A549 (cell line): ENCODE measurements at regions not wholly inside any gene's neighbourhood (a gene's known extent, or its start where the extent isn't known, plus 50 kb on each side); places are given as distances from the start of the nearest gene placed in this dataset.
"Not testable (repeated sequence)": the region's sequence is repeated elsewhere in the genome, so short reads cannot be mapped to it uniquely, and the experiment has no call there.

ENCODE experiments used
- ATAC-seq, 2 experiments: fragments of 200-7000 bp in 1 of 2; fragments of >200 bp in 1 of 2; cut with Nextera tagmentation in 1 of 2; cut with Tn5 transposase in 1 of 2; 3 replicates each; pipeline versions ENCODE4 v1.8.0 to v1.9.1; 2018 to 2020; ENCODE audit warnings: mild to moderate bottlenecking in 1 of 2, moderate library complexity in 1 of 2
- CTCF ChIA-PET: fragments of 300-600 bp; sonication (Branson Sonifier 250); formaldehyde crosslinking; extraction: SDS; loops from one replicate; lab custom pipeline; 2021; ENCODE audit warnings: antibody characterized with exemption, inconsistent platforms; lab: Yijun Ruan, JAX
- POLR2A ChIA-PET: fragments of 350-600 bp; formaldehyde crosslinking; extraction: SDS; loops from one replicate; lab custom pipeline; 2021; ENCODE audit warnings: antibody characterized with exemption, inconsistent platforms; lab: Yijun Ruan, JAX
- DNase-seq, 2 experiments: peaks; one replicate each; pipeline versions ENCODE4 v3.0.0 to v3.0.0-alpha.2; 2011 to 2016; ENCODE audit warnings: low read depth in 1 of 2, low spot score in 1 of 2
- FAIRE-seq: peaks from 2 replicates; lab custom pipeline; 2011; peaks lifted over from hg19 to GRCh38; lab: Jason Lieb, UNC
- H3K27ac ChIP-seq, 2 experiments: fragments of >200 bp; sonication (Bioruptor Twin); formaldehyde crosslinking; 3 replicates each; pipeline ENCODE4 v1.5.1; 2016 to 2017
- H3K4me1 ChIP-seq: fragments of >200 bp; sonication (Bioruptor Twin); formaldehyde crosslinking; 3 replicates; pipeline ENCODE4 v1.6.1; 2016
- H3K4me2 ChIP-seq: fragments of >200 bp; sonication (Bioruptor Twin); formaldehyde crosslinking; 3 replicates; pipeline ENCODE4 v1.6.1; 2016
- H3K4me3 ChIP-seq: fragments of >200 bp; sonication (Bioruptor Twin); formaldehyde crosslinking; 3 replicates; pipeline ENCODE4 v1.5.1; 2016
- H3K9me3 ChIP-seq: fragments of >200 bp; sonication (Bioruptor Twin); formaldehyde crosslinking; 3 replicates; pipeline ENCODE4 v1.6.1; 2016
- BHLHE40 ChIP-seq: IDR thresholded peaks from 2 replicates; pipeline ENCODE4 v1.6.1; 2012; ENCODE audit warnings: low read depth, low read length, inconsistent platforms
- CBX2 ChIP-seq: fragments of 200-600 bp; sonication (generic); IDR thresholded peaks from 2 replicates; pipeline ENCODE4 v1.6.1; 2016; ENCODE audit warnings: low read depth, mild to moderate bottlenecking, borderline replicate concordance
- CBX8 ChIP-seq: fragments of 200-600 bp; sonication (generic); IDR thresholded peaks from 2 replicates; pipeline ENCODE4 v1.6.1; 2016
- CHD2 ChIP-seq: fragments of 150-350 bp; IDR thresholded peaks from 2 replicates; pipeline ENCODE4 v1.6.1; 2014; ENCODE audit warnings: low read length; ENCODE audit not compliant: partially characterized antibody
- CTCF ChIP-seq: fragments of >200 bp; sonication (Bioruptor Twin); formaldehyde crosslinking; IDR thresholded peaks from 3 replicates; pipeline ENCODE4 v1.5.1; 2016
- FOXS1 ChIP-seq: fragments of 250-450 bp; sonication (Bioruptor Pico); IDR thresholded peaks from 2 replicates; pipeline ENCODE4 v1.5.0; 2020; ENCODE audit warnings: mild to moderate bottlenecking, moderate library complexity
- HDAC2 ChIP-seq: fragments of 200-600 bp; sonication (generic); IDR thresholded peaks from 2 replicates; pipeline ENCODE4 v1.6.1; 2016
- HES2 ChIP-seq: fragments of >200 bp; sonication (Bioruptor Twin); formaldehyde crosslinking; IDR thresholded peaks from 2 replicates; pipeline ENCODE4 v1.6.1; 2016
- HEYL ChIP-seq: fragments of 250-450 bp; sonication (Bioruptor Pico); IDR thresholded peaks from 2 replicates; pipeline ENCODE4 v1.8.0; 2021; ENCODE audit warnings: mild to moderate bottlenecking, moderate library complexity
- HOXA7 ChIP-seq: fragments of 250-450 bp; sonication (Bioruptor Pico); IDR thresholded peaks from 2 replicates; pipeline ENCODE4 v1.5.0; 2020; ENCODE audit warnings: mild to moderate bottlenecking, moderate library complexity
- HOXB5 ChIP-seq: fragments of 250-450 bp; sonication (Bioruptor Pico); IDR thresholded peaks from 2 replicates; pipeline ENCODE4 v1.5.0; 2020; ENCODE audit warnings: mild to moderate bottlenecking, moderate library complexity
- JUN ChIP-seq, 2 experiments: fragments of >200 bp; sonication (Bioruptor Twin); formaldehyde crosslinking; IDR thresholded peaks; 2 replicates in 1 of 2; 3 replicates in 1 of 2; pipeline ENCODE4 v1.6.1; 2016 to 2017
- JUNB ChIP-seq: fragments of >200 bp; sonication (Bioruptor Twin); formaldehyde crosslinking; IDR thresholded peaks from 2 replicates; pipeline ENCODE4 v1.6.1; 2016
- KDM5A ChIP-seq: fragments of 200-600 bp; sonication (generic); IDR thresholded peaks from 2 replicates; pipeline ENCODE4 v1.6.1; 2016; ENCODE audit warnings: antibody characterized with exemption, mild to moderate bottlenecking
- MAFK ChIP-seq: fragments of 450-650 bp; IDR thresholded peaks from 2 replicates; pipeline ENCODE4 v1.6.1; 2014; ENCODE audit not compliant: partially characterized antibody
- RARB ChIP-seq: fragments of 250-450 bp; sonication (Bioruptor Pico); IDR thresholded peaks from 2 replicates; pipeline ENCODE4 v1.8.0; 2021; ENCODE audit warnings: mild to moderate bottlenecking, moderate library complexity
- RFX5 ChIP-seq: fragments of 450-650 bp; IDR thresholded peaks from 2 replicates; pipeline ENCODE4 v1.7.1; 2014; ENCODE audit warnings: antibody characterized with exemption, mild to moderate bottlenecking, moderate library complexity
- RNF2 ChIP-seq: fragments of 200-600 bp; sonication (generic); IDR thresholded peaks from 2 replicates; pipeline ENCODE4 v1.6.1; 2016; ENCODE audit warnings: low read depth, mild to moderate bottlenecking, antibody characterized with exemption, moderate library complexity, borderline replicate concordance
- SMC3 ChIP-seq: fragments of >200 bp; sonication (Bioruptor Twin); formaldehyde crosslinking; IDR thresholded peaks from 3 replicates; pipeline ENCODE4 v1.6.1; 2018; ENCODE audit warnings: inconsistent platforms
- SREBF2 ChIP-seq: fragments of 450-650 bp; IDR thresholded peaks from 2 replicates; pipeline ENCODE4 v1.6.1; 2014; ENCODE audit warnings: mild to moderate bottlenecking, moderate library complexity
- TFCP2L1 ChIP-seq: fragments of 250-450 bp; sonication (Bioruptor Pico); IDR thresholded peaks from 2 replicates; pipeline ENCODE4 v1.5.0; 2021; ENCODE audit warnings: mild to moderate bottlenecking
- TP53 ChIP-seq: fragments of 250-450 bp; sonication (Bioruptor Pico); IDR thresholded peaks from 2 replicates; pipeline ENCODE4 v1.5.0; 2021; ENCODE audit warnings: mild to moderate bottlenecking, moderate library complexity
- ZNF302 ChIP-seq: fragments of 250-450 bp; sonication (Bioruptor Pico); IDR thresholded peaks from 2 replicates; pipeline ENCODE4 v1.9.0; 2021; ENCODE audit warnings: inconsistent platforms, mild to moderate bottlenecking, moderate library complexity
- ZSCAN20 ChIP-seq: fragments of 250-450 bp; sonication (Bioruptor Pico); IDR thresholded peaks from 2 replicates; pipeline ENCODE4 v1.8.0; 2022; ENCODE audit warnings: mild to moderate bottlenecking, moderate library complexity
- WGBS: methylation state at CpG from one replicate; pipeline ENCODE4 v1.1.6; 2017; ENCODE audit errors: missing lambda C conversion rate; 5-methylcytosine and 5-hydroxymethylcytosine counted together

GRCh38 chr1:213457186-213457585 lies 406.1 kb downstream of the RPS6KC1 start (continued):
- TF ChIP-seq HES2 = no peak
- no peak for TF ChIP-seq ZSCAN20 (CRISPR knock-in tag)
- no peak for TF ChIP-seq CBX2
- TF ChIP-seq RFX5 = no peak

- WGBS = 26% methylated on average over 2 of the region's 2 CpGs
- Histone ChIP-seq H3K9me3 (no peaks in the 10 kb centered on the region), H3K4me1 (no peaks in the 10 kb centered on the region), H3K4me3 (no peak overlapping the region), H3K4me2 (no peak overlapping the region), H3K27ac (no peak overlapping the region)
- no peak for FAIRE-seq
- ChIA-PET POLR2A (no interaction called here), CTCF (no interaction called here)
- TF ChIP-seq RARB (CRISPR knock-in tag) (no peak), HDAC2 (no peak), ZSCAN20 (CRISPR knock-in tag) (no peak), MAFK (no peak), HOXA7 (no peak), CHD2 (no peak), CTCF (no peak), TP53 (CRISPR knock-in tag) (no peak), BHLHE40 (no peak), JUN (IDR thresholded peaks at IDR 0.05) (no peak), HOXB5 (CRISPR knock-in tag) (no peak), ZNF302 (CRISPR knock-in tag) (no peak), SMC3 (no peak)
- no peak for ATAC-seq
- DNase-seq = no peak
Measured at GRCh38 chr1:213457733-213458132, 406.7 kb downstream of the RPS6KC1 start.

GRCh38 chr1:213462374-213462773 lies 411.3 kb downstream of the RPS6KC1 start:
- H3K4me2 ChIP-seq, H3K4me3 ChIP-seq, DNase-seq, ATAC-seq, H3K9me3 ChIP-seq, POLR2A ChIA-PET, H3K4me1 ChIP-seq, FAIRE-seq, H3K27ac ChIP-seq: not testable (repeated sequence)
- WGBS = 24% methylated on average over 3 of the region's 3 CpGs
- CTCF ChIA-PET = interaction anchor here (0.6 kb wide), 1 partner anchor 97 kb away, joined by 3 read pairs; no protein-coding TSS in a partner anchor

GRCh38 chr1:213464786-213465460 lies 413.9 kb downstream of the RPS6KC1 start:
- Histone ChIP-seq H3K27ac (no peak overlapping the region), H3K9me3 (no peaks in the 10 kb centered on the region), H3K4me1 (no peaks in the 10 kb centered on the region), H3K4me3 (no peak overlapping the region), H3K4me2 (no peak overlapping the region)
- CTCF ChIA-PET = interaction anchor here (0.6 kb wide), 1 partner anchor 518 kb away, joined by 4 read pairs; no protein-coding TSS in a partner anchor
- no peak for ATAC-seq
- WGBS = 12% methylated on average over 2 of the region's 2 CpGs
- POLR2A ChIA-PET = no interaction called here
- DNase-seq = no peak
- TF ChIP-seq JUNB = no peak
- no peak for FAIRE-seq

- POLR2A ChIA-PET = no interaction called here
- CTCF ChIA-PET = no interaction called here
- no peaks in the 10 kb centered on the region for H3K9me3 ChIP-seq
- H3K4me3 ChIP-seq = no peak overlapping the region
- ATAC-seq (no peak), DNase-seq (no peak), FAIRE-seq (no peak)
- no peak overlapping the region for H3K4me2 ChIP-seq
- TF ChIP-seq FOXS1 (CRISPR knock-in tag) (no peak), RNF2 (no peak), HEYL (no peak), TFCP2L1 (CRISPR knock-in tag) (no peak), CBX8 (no peak), BHLHE40 (no peak), KDM5A (no peak), SREBF2 (no peak), ZSCAN20 (CRISPR knock-in tag) (no peak)
- H3K27ac ChIP-seq = no peak overlapping the region
- no peaks in the 10 kb centered on the region for H3K4me1 ChIP-seq
Measured at GRCh38 chr1:213466541-213466940, 415.5 kb downstream of the RPS6KC1 start.
